ENCODE measurements at regions not wholly inside any gene's neighbourhood (a gene's known extent, or its start where the extent isn't known, plus 50 kb on each side); places are given as distances from the start of the nearest gene placed in this dataset.

GRCh38 chr2:18119883-18120282 lies 241.4 kb downstream of the KCNS3 start:
- Histone ChIP-seq H3K9me3 (ENCODE audit: insufficient read depth, low read length) (no peaks in the 10 kb centered on the region), H3F3A (ENCODE audit: insufficient read depth) (no peaks in the 10 kb centered on the region), H2AFZ (ENCODE audit: low read depth, low read length, severe bottlenecking) (no peak overlapping the region), H3K9ac (ENCODE audit: low read length) (no peak overlapping the region), H3K4me3 (ENCODE audit: insufficient read depth, low read length, poor library complexity, severe bottlenecking) (no peak overlapping the region), H3K4me2 (ENCODE audit: low read depth, low read length, poor library complexity, severe bottlenecking) (no peak overlapping the region), H3K27me3 (ENCODE audit: low read length) (no peaks in the 10 kb centered on the region), H3K79me2 (ENCODE audit: insufficient read depth, low read length) (no peaks in the 10 kb centered on the region), H3K27ac (ENCODE audit: low read depth, low read length) (no peak overlapping the region), H4K20me1 (ENCODE audit: low read depth, low read length) (no peaks in the 10 kb centered on the region), H3K9me2 (replicated peaks; ENCODE audit: insufficient read depth, low read length) (no peaks in the 10 kb centered on the region), H3K36me3 (ENCODE audit: low read length) (no peaks in the 10 kb centered on the region)
- no peak for TF ChIP-seq CTCF (IDR thresholded peaks at IDR 0.05; ENCODE audit: insufficient read depth, low read length, poor library complexity, severe bottlenecking)
- no peak for TF ChIP-seq EZH2phosphoT487 (conservative IDR thresholded peaks at IDR 0.05; ENCODE audit: low read length)

DNA sequence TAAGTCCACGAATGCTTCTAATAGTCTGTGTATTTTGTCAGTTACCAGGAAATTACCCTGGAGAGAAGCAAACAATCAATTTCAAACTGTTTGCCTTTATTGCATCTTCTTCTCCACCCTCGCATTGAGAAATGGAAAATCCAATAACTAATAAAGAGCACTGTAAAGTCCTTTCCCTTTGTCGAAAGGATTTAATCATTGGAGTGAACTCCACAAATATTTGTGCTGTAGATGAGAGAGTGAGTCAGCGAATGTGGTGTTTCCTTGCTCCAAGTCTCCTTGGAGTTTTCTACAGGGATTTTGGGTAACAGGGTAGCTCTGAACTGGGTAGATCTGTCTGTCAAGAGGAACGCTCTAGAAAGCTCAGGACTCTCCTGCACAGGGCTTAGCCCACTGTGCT lies 240.2 kb downstream of the KCNS3 start:
- H3K27ac ChIP-seq (ENCODE audit: low read depth, low read length), result no peak overlapping the region
- no peak overlapping the region for H3K9ac ChIP-seq (ENCODE audit: low read length)

DNA sequence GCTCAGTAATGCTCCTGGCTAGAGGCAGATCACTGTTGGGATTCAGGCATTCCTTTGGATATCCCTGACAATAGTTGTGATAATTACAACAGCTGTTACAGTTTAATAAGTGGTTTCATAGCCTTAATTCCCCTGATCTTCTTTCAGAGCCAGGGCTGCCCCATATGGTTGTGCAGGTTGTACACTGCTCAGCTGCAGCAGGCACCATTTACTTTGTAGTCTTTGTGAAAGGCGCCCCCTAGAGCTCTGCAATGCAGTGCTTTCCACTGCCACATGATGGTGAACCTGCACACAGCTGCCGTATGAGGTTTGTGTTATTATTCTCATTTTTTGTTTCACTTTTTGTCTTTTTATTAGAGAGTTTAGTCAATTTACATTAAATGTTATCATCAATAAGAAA lies 239.1 kb downstream of the KCNS3 start:
- no peak for TF ChIP-seq EZH2phosphoT487 (conservative IDR thresholded peaks at IDR 0.05; ENCODE audit: low read length)
- no peak for TF ChIP-seq CTCF (IDR thresholded peaks at IDR 0.05; ENCODE audit: insufficient read depth, low read length, poor library complexity, severe bottlenecking)
- H4K20me1 ChIP-seq (ENCODE audit: low read depth, low read length), result no peaks in the 10 kb centered on the region
- H3K36me3 ChIP-seq (ENCODE audit: low read length), result no peaks in the 10 kb centered on the region
- H3K4me2 ChIP-seq (ENCODE audit: low read depth, low read length, poor library complexity, severe bottlenecking), result no peak overlapping the region
- H3K9me3 ChIP-seq (ENCODE audit: insufficient read depth, low read length), result no peaks in the 10 kb centered on the region
- H3F3A ChIP-seq (ENCODE audit: insufficient read depth), result no peaks in the 10 kb centered on the region
- no peak overlapping the region for H3K4me3 ChIP-seq (ENCODE audit: insufficient read depth, low read length, poor library complexity, severe bottlenecking)
- H3K9ac ChIP-seq (ENCODE audit: low read length), result no peak overlapping the region
- H3K9me2 ChIP-seq (replicated peaks; ENCODE audit: insufficient read depth, low read length), result no peaks in the 10 kb centered on the region
- no peak overlapping the region for H3K27ac ChIP-seq (ENCODE audit: low read depth, low read length)
- no peaks in the 10 kb centered on the region for H3K79me2 ChIP-seq (ENCODE audit: insufficient read depth, low read length)
- H3K27me3 ChIP-seq (ENCODE audit: low read length), result no peaks in the 10 kb centered on the region
- H2AFZ ChIP-seq (ENCODE audit: low read depth, low read length, severe bottlenecking), result no peak overlapping the region

More for the DNA sequence above, 240.2 kb downstream of the KCNS3 start:
- Histone ChIP-seq H3K9me3 (ENCODE audit: insufficient read depth, low read length) (no peaks in the 10 kb centered on the region), H3K79me2 (ENCODE audit: insufficient read depth, low read length) (no peaks in the 10 kb centered on the region), H3K4me2 (ENCODE audit: low read depth, low read length, poor library complexity, severe bottlenecking) (no peak overlapping the region), H4K20me1 (ENCODE audit: low read depth, low read length) (no peaks in the 10 kb centered on the region), H3K9me2 (replicated peaks; ENCODE audit: insufficient read depth, low read length) (no peaks in the 10 kb centered on the region), H3K4me3 (ENCODE audit: insufficient read depth, low read length, poor library complexity, severe bottlenecking) (no peak overlapping the region), H3F3A (ENCODE audit: insufficient read depth) (no peaks in the 10 kb centered on the region), H2AFZ (ENCODE audit: low read depth, low read length, severe bottlenecking) (no peak overlapping the region), H3K36me3 (ENCODE audit: low read length) (no peaks in the 10 kb centered on the region), H3K27me3 (ENCODE audit: low read length) (no peaks in the 10 kb centered on the region)
- TF ChIP-seq CTCF (IDR thresholded peaks at IDR 0.05; ENCODE audit: insufficient read depth, low read length, poor library complexity, severe bottlenecking), result no peak
- TF ChIP-seq EZH2phosphoT487 (conservative IDR thresholded peaks at IDR 0.05; ENCODE audit: low read length), result no peak
